IPS DF 19.7 (cell line): ENCODE measurements at regions not wholly inside any gene's neighbourhood (a gene's known extent, or its start where the extent isn't known, plus 50 kb on each side); places are given as distances from the start of the nearest gene placed in this dataset.

Experiments
- DNase-seq: peaks from one replicate; pipeline ENCODE4 v3.0.0-alpha.2; 2013; ENCODE audit warnings: low read depth, low spot score

- DNase-seq: no peak
These were observed 130.5 kb upstream of the MCTP2 start for GRCh38 chr15:94100863-94101262.

GRCh38 chr15:94099574-94099960, 131.8 kb upstream of the MCTP2 start:
- DNase-seq: no peak

GRCh38 chr15:94098921-94099573, 132.3 kb upstream of the MCTP2 start:
- no peak for DNase-seq

GRCh38 chr15:94097552-94097951, 133.8 kb upstream of the MCTP2 start:
- no peak for DNase-seq

- no peak for DNase-seq
These were observed 137.1 kb upstream of the MCTP2 start for GRCh38 chr15:94094310-94094709.

- DNase-seq: no peak
These were observed 145.0 kb upstream of the MCTP2 start for GRCh38 chr15:94086341-94086740.

GRCh38 chr15:94083467-94084052, 147.8 kb upstream of the MCTP2 start:
- no peak for DNase-seq

- no peak for DNase-seq
These were observed 149.5 kb upstream of the MCTP2 start for GRCh38 chr15:94081829-94082228.

GRCh38 chr15:94080989-94081605, 150.3 kb upstream of the MCTP2 start:
- DNase-seq: no peak

- no peak for DNase-seq
These were observed 150.9 kb upstream of the MCTP2 start for GRCh38 chr15:94080416-94080815.

GRCh38 chr15:94079968-94080367, 151.4 kb upstream of the MCTP2 start:
- no peak for DNase-seq

- no peak for DNase-seq
These were observed 151.9 kb upstream of the MCTP2 start for GRCh38 chr15:94079459-94079858.

- DNase-seq: no peak
These were observed 153.4 kb upstream of the MCTP2 start for GRCh38 chr15:94077938-94078337.

GRCh38 chr15:94075349-94075748, 156.0 kb upstream of the MCTP2 start:
- no peak for DNase-seq

- DNase-seq: no peak
These were observed 160.7 kb upstream of the MCTP2 start for GRCh38 chr15:94070356-94071295.

GRCh38 chr15:94069844-94070243, 161.5 kb upstream of the MCTP2 start:
- no peak for DNase-seq

GRCh38 chr15:94066811-94067210, 164.6 kb upstream of the MCTP2 start:
- DNase-seq: no peak

- DNase-seq: no peak
These were observed 165.3 kb upstream of the MCTP2 start for GRCh38 chr15:94066046-94066445.

- DNase-seq: no peak
These were observed 166.6 kb upstream of the MCTP2 start for GRCh38 chr15:94064676-94065313.

- DNase-seq: no peak
These were observed 170.3 kb upstream of the MCTP2 start for GRCh38 chr15:94061041-94061440.

- DNase-seq: no peak
These were observed 172.3 kb upstream of the MCTP2 start for GRCh38 chr15:94059013-94059587.
